IMR-90 (cell line): ENCODE measurements at regions not wholly inside any gene's neighbourhood (a gene's known extent, or its start where the extent isn't known, plus 50 kb on each side); places are given as distances from the start of the nearest gene placed in this dataset.

Experiments used
- ATAC-seq: fragments of 200-7000 bp; cut with Tn5 transposase; 2 replicates; pipeline ENCODE4 v1.9.1; 2020; ENCODE audit warnings: low read depth, mild to moderate bottlenecking, moderate library complexity
- BruUV-seq: library from RNA; stranded (reverse); fragments of 400-500 nt; replicated peaks from 2 replicates; lab custom pipeline; 2021; lab: Mats Ljungman, UMichigan
- CTCF ChIA-PET: fragments of 300-600 bp; formaldehyde crosslinking; extraction: SDS; loops from one replicate; lab custom pipeline; 2021; ENCODE audit warnings: antibody characterized with exemption; lab: Yijun Ruan, JAX
- POLR2A ChIA-PET: fragments of 300-600 bp; sonication (Branson Sonifier 250); formaldehyde crosslinking; loops from one replicate; lab custom pipeline; 2022; ENCODE audit warnings: antibody characterized with exemption; ENCODE audit not compliant: unreplicated experiment; lab: Charles Lee
- DNase-seq: peaks from one replicate; pipeline ENCODE4 v3.0.0; 2013
- H2AFZ ChIP-seq: replicated peaks from 2 replicates; pipeline ENCODE3; 2013; ENCODE audit warnings: low read length, mild to moderate bottlenecking; ENCODE audit not compliant: poor library complexity
- H2AK5ac ChIP-seq: 2 replicates; pipeline ENCODE4 v1.6.1; 2013; ENCODE audit warnings: low read depth, low read length, inconsistent platforms
- H2AK9ac ChIP-seq: replicated peaks from 2 replicates; pipeline ENCODE3; 2013; ENCODE audit warnings: mild to moderate bottlenecking, low read depth, low read length, moderate library complexity; ENCODE audit not compliant: poor library complexity
- H2BK120ac ChIP-seq: 2 replicates; pipeline ENCODE4 v1.6.1; 2013; ENCODE audit warnings: low read depth, low read length, inconsistent platforms
- H2BK15ac ChIP-seq: 3 replicates; pipeline ENCODE4 v1.6.1; 2013; ENCODE audit warnings: low read depth, low read length, inconsistent platforms
- H2BK20ac ChIP-seq: 2 replicates; pipeline ENCODE4 v1.6.1; 2013; ENCODE audit warnings: low read depth, mild to moderate bottlenecking, inconsistent platforms, low read length, moderate library complexity
- H2BK5ac ChIP-seq: 2 replicates; pipeline ENCODE4 v1.6.1; 2013; ENCODE audit warnings: mild to moderate bottlenecking, low read depth, low read length, inconsistent platforms; ENCODE audit not compliant: poor library complexity, severe bottlenecking
- H3K14ac ChIP-seq: replicated peaks from 2 replicates; pipeline ENCODE4 v1.6.1; 2013; ENCODE audit warnings: low read depth, low read length, inconsistent platforms
- H3K18ac ChIP-seq: 2 replicates; pipeline ENCODE4 v1.6.1; 2013; ENCODE audit warnings: low read depth, low read length, control low read depth
- H3K23ac ChIP-seq: 2 replicates; pipeline ENCODE4 v1.6.1; 2013; ENCODE audit warnings: low read depth, low read length, inconsistent platforms
- H3K27ac ChIP-seq: 2 replicates; pipeline ENCODE4 v1.5.1; 2013; ENCODE audit warnings: mild to moderate bottlenecking, control low read depth, low read length; ENCODE audit not compliant: insufficient read depth
- H3K27me3 ChIP-seq: 2 replicates; pipeline ENCODE4 v1.6.1; 2013; ENCODE audit warnings: low read length; ENCODE audit not compliant: control insufficient read depth, insufficient read depth
- H3K36me3 ChIP-seq: 2 replicates; pipeline ENCODE4 v1.6.1; 2013; ENCODE audit warnings: low read length, mixed read lengths; ENCODE audit not compliant: control insufficient read depth, insufficient read depth
- H3K4ac ChIP-seq: 2 replicates; pipeline ENCODE4 v1.6.1; 2013; ENCODE audit warnings: low read depth, low read length, inconsistent platforms
- H3K4me1 ChIP-seq: 2 replicates; pipeline ENCODE4 v1.6.1; 2013; ENCODE audit warnings: low read length, mixed read lengths; ENCODE audit not compliant: control insufficient read depth, insufficient read depth
- H3K4me2 ChIP-seq: 2 replicates; pipeline ENCODE4 v1.6.1; 2013; ENCODE audit warnings: low read depth, mild to moderate bottlenecking, control low read depth, low read length, moderate library complexity
- H3K4me3 ChIP-seq: 2 replicates; pipeline ENCODE4 v1.5.1; 2013; ENCODE audit warnings: low read depth, mild to moderate bottlenecking, control low read depth, low read length, moderate library complexity; ENCODE audit not compliant: insufficient read depth
- H3K56ac ChIP-seq: 2 replicates; pipeline ENCODE4 v1.6.1; 2013; ENCODE audit warnings: low read length, inconsistent platforms; ENCODE audit not compliant: insufficient read depth; ENCODE audit errors: extremely low read depth
- H3K79me1 ChIP-seq, 2 experiments: 2 replicates each; pipeline ENCODE4 v1.6.1; 2013; ENCODE audit warnings: low read length in 2 of 2, inconsistent platforms in 1 of 2, low read depth in 1 of 2
- H3K9ac ChIP-seq: 2 replicates; pipeline ENCODE4 v1.6.1; 2013; ENCODE audit warnings: low read depth, low read length, control low read depth
- H3K9me1 ChIP-seq: 2 replicates; pipeline ENCODE4 v1.6.1; 2013; ENCODE audit warnings: low read length, inconsistent platforms; ENCODE audit not compliant: insufficient read depth
- H3K9me3 ChIP-seq: 2 replicates; pipeline ENCODE4 v1.6.1; 2013; ENCODE audit warnings: low read length; ENCODE audit not compliant: control insufficient read depth, insufficient read depth
- H4K20me1 ChIP-seq: 2 replicates; pipeline ENCODE4 v1.6.1; 2013; ENCODE audit warnings: low read length, inconsistent platforms; ENCODE audit not compliant: insufficient read depth
- H4K5ac ChIP-seq: 2 replicates; pipeline ENCODE4 v1.6.1; 2013; ENCODE audit warnings: mild to moderate bottlenecking, low read depth, low read length, control low read depth
- H4K8ac ChIP-seq, 2 experiments: 2 replicates each; pipeline ENCODE4 v1.6.1; 2013; ENCODE audit warnings: low read depth in 2 of 2, low read length in 2 of 2, control low read depth in 1 of 2, inconsistent platforms in 1 of 2
- H4K91ac ChIP-seq: 2 replicates; pipeline ENCODE4 v1.6.1; 2013; ENCODE audit warnings: low read depth, low read length, inconsistent platforms; ENCODE audit not compliant: insufficient read depth
- CEBPB ChIP-seq: IDR thresholded peaks from 2 replicates; pipeline ENCODE4 v1.6.1; 2012; ENCODE audit warnings: low read depth, low read length, improper control_type of control experiment
- CTCF ChIP-seq: conservative IDR thresholded peaks from 2 replicates; pipeline ENCODE4 v1.5.1; 2012; ENCODE audit warnings: mild to moderate bottlenecking, low read depth, low read length, improper control_type of control experiment
- RCOR1 ChIP-seq: IDR thresholded peaks from 2 replicates; pipeline ENCODE4 v1.6.1; 2012; ENCODE audit warnings: mild to moderate bottlenecking, low read length, improper control_type of control experiment; ENCODE audit not compliant: insufficient replicate concordance
- WGBS, 2 experiments: methylation state at CpG; one replicate each; pipeline versions ENCODE4 v1.1.5 to v1.1.7; 2013; ENCODE audit warnings: missing lambda C conversion rate in 2 of 2; ENCODE audit not compliant: insufficient read length in 1 of 2; ENCODE audit errors: extremely low coverage in 2 of 2; 5-methylcytosine and 5-hydroxymethylcytosine counted together
- dilution Hi-C: fragments of 300-500 bp; cut with HindIII; formaldehyde crosslinking; loops from one replicate; pipeline ENCODE4 v1.14.3; 2018; ENCODE audit warnings: low sequenced_read_pairs; ENCODE audit not compliant: unreplicated experiment
- in situ Hi-C: fragments of 300-500 bp; cut with MboI; formaldehyde crosslinking; loops from 3 replicates; pipeline ENCODE4 v1.14.3; 2019; ENCODE audit warnings: low sequenced_read_pairs, inconsistent platforms, mixed read lengths
- intact Hi-C: fragments of 100-400 bp; cut with micrococcal nuclease; formaldehyde crosslinking; loops from 2 replicates; pipeline ENCODE4 v1.10.0; 2022

- DNase-seq (no peak), ATAC-seq (no peak; the same call in 1 of the 2 replicates)
- Histone ChIP-seq H2BK5ac (no peak overlapping the region), H2BK15ac (no peak overlapping the region), H3K27me3 (peaks cover 3% of the 10 kb centered on the region; the same call in 1 of the 2 replicates), H3K4me1 (no peaks in the 10 kb centered on the region), H4K5ac (no peak overlapping the region), H3K36me3 (no peaks in the 10 kb centered on the region), H3K9me1 (no peaks in the 10 kb centered on the region), H2AK5ac (no peak overlapping the region), H3K56ac (no peak overlapping the region), H4K91ac (no peak overlapping the region), H3K9me3 (no peaks in the 10 kb centered on the region), H3K14ac (no peak overlapping the region), H4K20me1 (no peaks in the 10 kb centered on the region), H2BK20ac (no peak overlapping the region), H2BK120ac (no peak overlapping the region), H4K8ac (no peak overlapping the region), H3K4ac (no peak overlapping the region), H3K23ac (no peak overlapping the region), H3K9ac (no peak overlapping the region), H3K4me2 (no peak overlapping the region), H2AFZ (no peak overlapping the region), H3K27ac (no peak overlapping the region), H3K4me3 (no peak overlapping the region), H3K79me1 (no peaks in the 10 kb centered on the region), H3K18ac (no peak overlapping the region), H2AK9ac (no peak overlapping the region)
- intact Hi-C loops, result no loop called here
- ChIA-PET POLR2A (no interaction called here), CTCF (no interaction called here)
- in situ Hi-C loops, result no loop called here
- dilution Hi-C loops, result no loop called here
- no TSS peak for BruUV-seq
- 88% methylated on average over 1 of the region's 4 CpGs; no CpG with 5 or more reads in 1 of the 2 experiments for WGBS, 2 experiments
- TF ChIP-seq CTCF (no peak), CEBPB (0 out of 2 replicates have a peak, but pooled peaks have one; percentile 28), RCOR1 (no peak)
These were observed 56.7 kb upstream of the PNRC1 start for GRCh38 chr6:89023591-89024441.
